MM.1S (cell line): ENCODE measurements at regions not wholly inside any gene's neighbourhood (a gene's known extent, or its start where the extent isn't known, plus 50 kb on each side); places are given as distances from the start of the nearest gene placed in this dataset.

Experiments
- DNase-seq: peaks from one replicate; pipeline ENCODE4 v3.0.0-alpha.2; 2015
- H2AFZ ChIP-seq: fragments of 300-600 bp; sonication (generic); 2 replicates; pipeline ENCODE4 v1.6.0; 2016; ENCODE audit warnings: antibody characterized with exemption, low read length
- H3F3A ChIP-seq: fragments of 300-600 bp; sonication (generic); 2 replicates; pipeline ENCODE4 v1.6.1; 2016; ENCODE audit warnings: mild to moderate bottlenecking, antibody characterized with exemption, low read length, moderate library complexity, mixed read lengths; ENCODE audit not compliant: insufficient read depth
- H3K27ac ChIP-seq: fragments of 300-600 bp; sonication (generic); 2 replicates; pipeline ENCODE4 v1.5.1; 2016; ENCODE audit warnings: mild to moderate bottlenecking, low read length
- H3K27me3 ChIP-seq: fragments of 300-600 bp; sonication (generic); replicated peaks from 2 replicates; pipeline ENCODE4 v1.6.0; 2016; ENCODE audit warnings: low read length; ENCODE audit not compliant: insufficient read depth
- H3K36me3 ChIP-seq: fragments of 300-600 bp; sonication (generic); replicated peaks from 2 replicates; pipeline ENCODE4 v1.6.1; 2016; ENCODE audit warnings: mild to moderate bottlenecking, low read length, mixed read lengths; ENCODE audit not compliant: insufficient read depth
- H3K4me1 ChIP-seq: fragments of 300-600 bp; sonication (generic); 2 replicates; pipeline ENCODE4 v1.6.1; 2016; ENCODE audit warnings: low read length, mixed read lengths
- H3K4me2 ChIP-seq: fragments of 300-600 bp; sonication (generic); 2 replicates; pipeline ENCODE4 v1.6.0; 2016; ENCODE audit warnings: low read depth, low read length
- H3K4me3 ChIP-seq: fragments of 300-600 bp; sonication (generic); 2 replicates; pipeline ENCODE4 v1.5.1; 2016; ENCODE audit warnings: low read length, mixed read lengths
- H3K79me2 ChIP-seq: fragments of 300-600 bp; sonication (generic); 2 replicates; pipeline ENCODE4 v1.6.1; 2016; ENCODE audit warnings: mixed run types, low read length, mixed read lengths
- H3K9ac ChIP-seq: fragments of 300-600 bp; sonication (generic); 2 replicates; pipeline ENCODE4 v1.6.1; 2016; ENCODE audit warnings: low read length, mixed read lengths
- H3K9me2 ChIP-seq: fragments of 300-600 bp; sonication (generic); replicated peaks from 2 replicates; pipeline ENCODE4 v1.6.1; 2016; ENCODE audit warnings: mild to moderate bottlenecking, low read length, mixed read lengths; ENCODE audit not compliant: insufficient read depth
- H3K9me3 ChIP-seq: fragments of 300-600 bp; sonication (generic); replicated peaks from 2 replicates; pipeline ENCODE4 v1.6.1; 2016; ENCODE audit warnings: mild to moderate bottlenecking, low read length, mixed read lengths; ENCODE audit not compliant: insufficient read depth
- H4K20me1 ChIP-seq: fragments of 300-600 bp; sonication (generic); 2 replicates; pipeline ENCODE4 v1.6.1; 2016; ENCODE audit warnings: mild to moderate bottlenecking, low read length, moderate library complexity, mixed read lengths; ENCODE audit not compliant: insufficient read depth
- CTCF ChIP-seq: fragments of 300-600 bp; sonication (generic); IDR thresholded peaks from 2 replicates; pipeline ENCODE4 v1.5.1; 2016; ENCODE audit warnings: antibody characterized with exemption, low read length, mixed read lengths
- EZH2 ChIP-seq: fragments of 300-600 bp; sonication (generic); optimal IDR thresholded peaks from 2 replicates; pipeline ENCODE3; 2017; ENCODE audit warnings: low read depth, mild to moderate bottlenecking, antibody characterized with exemption, low read length, mixed read lengths
- EZH2phosphoT487 ChIP-seq: fragments of 300-600 bp; sonication (generic); IDR thresholded peaks from 2 replicates; pipeline ENCODE4 v1.6.1; 2018; ENCODE audit warnings: antibody characterized with exemption, low read length

DNA sequence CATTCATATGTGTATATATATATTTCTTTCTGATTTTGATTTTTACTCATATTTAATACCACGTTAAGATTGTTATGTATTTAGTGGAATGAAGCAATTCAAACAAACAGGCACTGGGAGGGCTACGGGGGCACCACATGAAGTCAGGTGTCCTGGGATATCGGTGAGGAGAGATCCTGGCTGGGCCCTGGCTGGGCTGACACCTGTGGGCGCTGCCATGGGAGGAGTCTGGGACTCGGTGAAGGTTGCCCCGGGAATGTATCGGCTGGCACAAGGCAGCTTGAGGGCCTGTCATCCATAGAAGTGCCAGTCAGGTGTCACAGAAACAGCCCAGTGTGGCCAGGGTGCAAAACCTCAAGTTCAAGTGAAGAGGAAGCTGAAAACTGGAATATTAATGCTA is 766.9 kb upstream of the ARPP21 start:
- H3K9ac ChIP-seq: no peak overlapping the region
- no peak overlapping the region for H2AFZ ChIP-seq
- H3K36me3 ChIP-seq: no peaks in the 10 kb centered on the region
- TF ChIP-seq EZH2: no peak
- TF ChIP-seq CTCF: no peak
- TF ChIP-seq EZH2phosphoT487: no peak
- H3K4me3 ChIP-seq: no peak overlapping the region
- no peaks in the 10 kb centered on the region for H4K20me1 ChIP-seq
- H3K9me2 ChIP-seq: no peaks in the 10 kb centered on the region
- no peaks in the 10 kb centered on the region for H3K27me3 ChIP-seq
- no peaks in the 10 kb centered on the region for H3K4me1 ChIP-seq
- DNase-seq: no peak
- no peak overlapping the region for H3K27ac ChIP-seq
- no peaks in the 10 kb centered on the region for H3F3A ChIP-seq
- no peaks in the 10 kb centered on the region for H3K79me2 ChIP-seq
- no peaks in the 10 kb centered on the region for H3K9me3 ChIP-seq
- no peak overlapping the region for H3K4me2 ChIP-seq

GRCh38 chr3:34876997-34877396 is 762.3 kb upstream of the ARPP21 start:
- no peak for DNase-seq
- no peak overlapping the region for H3K4me2 ChIP-seq
- H3K4me3 ChIP-seq: no peak overlapping the region
- no peaks in the 10 kb centered on the region for H3F3A ChIP-seq
- H3K27me3 ChIP-seq: no peaks in the 10 kb centered on the region
- H3K4me1 ChIP-seq: no peaks in the 10 kb centered on the region
- H4K20me1 ChIP-seq: no peaks in the 10 kb centered on the region
- no peak overlapping the region for H2AFZ ChIP-seq
- H3K9me2 ChIP-seq: no peaks in the 10 kb centered on the region
- H3K9ac ChIP-seq: no peak overlapping the region
- TF ChIP-seq CTCF (no peak), EZH2 (no peak)
- H3K27ac ChIP-seq: no peak overlapping the region
- H3K9me3 ChIP-seq: no peaks in the 10 kb centered on the region
- H3K79me2 ChIP-seq: no peaks in the 10 kb centered on the region
- H3K36me3 ChIP-seq: no peaks in the 10 kb centered on the region

DNA sequence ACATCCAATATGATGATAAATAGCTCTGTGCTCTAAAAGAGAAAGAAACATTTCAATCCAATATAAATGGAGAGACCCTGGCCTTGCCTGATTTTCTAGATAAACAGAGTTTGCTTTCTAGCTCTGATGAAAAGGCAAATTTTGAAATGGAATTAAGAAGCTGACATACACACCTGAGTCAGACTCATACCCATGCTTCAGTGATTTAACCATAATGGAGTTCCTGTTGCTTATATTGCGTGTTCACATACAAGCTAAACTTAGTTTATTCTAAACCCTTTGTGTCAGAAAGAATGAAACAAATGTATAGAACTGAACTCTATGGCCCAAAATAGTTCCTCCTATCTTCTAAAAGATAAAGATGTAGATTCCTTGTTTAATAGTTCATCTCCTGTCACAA is 760.8 kb upstream of the ARPP21 start:
- no peak for DNase-seq
- Histone ChIP-seq H3K27me3 (no peaks in the 10 kb centered on the region), H4K20me1 (no peaks in the 10 kb centered on the region), H3K79me2 (no peaks in the 10 kb centered on the region), H2AFZ (no peak overlapping the region), H3K4me2 (no peak overlapping the region), H3K9me3 (no peaks in the 10 kb centered on the region), H3K9ac (no peak overlapping the region), H3K9me2 (no peaks in the 10 kb centered on the region), H3K4me3 (no peak overlapping the region), H3K4me1 (no peaks in the 10 kb centered on the region), H3K36me3 (no peaks in the 10 kb centered on the region), H3F3A (no peaks in the 10 kb centered on the region), H3K27ac (no peak overlapping the region)
- TF ChIP-seq EZH2 (no peak), EZH2phosphoT487 (no peak), CTCF (no peak)

DNA sequence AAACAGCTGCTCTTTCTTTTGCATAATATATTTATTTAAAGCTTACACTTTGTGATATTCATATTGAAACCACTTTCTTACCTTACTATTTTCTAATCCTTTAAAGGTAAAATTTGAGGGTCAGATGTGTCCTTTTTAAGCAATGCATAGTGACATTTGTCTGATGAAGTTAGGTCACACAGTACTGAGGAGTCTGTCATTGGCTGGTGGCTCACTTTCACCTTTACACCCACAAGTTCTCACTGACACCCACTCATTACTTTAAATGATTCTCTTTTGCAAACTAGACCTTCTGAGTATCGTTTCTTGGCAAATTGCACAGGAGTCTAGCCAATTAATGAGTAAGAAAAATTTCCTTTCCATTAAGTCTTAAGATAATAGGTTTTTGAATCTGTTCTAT is 758.3 kb upstream of the ARPP21 start:
- no peaks in the 10 kb centered on the region for H3K9me2 ChIP-seq
- no peaks in the 10 kb centered on the region for H3K36me3 ChIP-seq
- no peak overlapping the region for H3K4me3 ChIP-seq
- H2AFZ ChIP-seq: no peak overlapping the region
- H3K9ac ChIP-seq: no peak overlapping the region
- no peaks in the 10 kb centered on the region for H4K20me1 ChIP-seq
- no peaks in the 10 kb centered on the region for H3K9me3 ChIP-seq
- H3F3A ChIP-seq: no peaks in the 10 kb centered on the region
- no peak for TF ChIP-seq CTCF
- no peak for TF ChIP-seq EZH2
- no peak for TF ChIP-seq EZH2phosphoT487
- no peak for DNase-seq
- H3K27me3 ChIP-seq: no peaks in the 10 kb centered on the region
- H3K4me2 ChIP-seq: no peak overlapping the region
- no peaks in the 10 kb centered on the region for H3K79me2 ChIP-seq
- H3K4me1 ChIP-seq: no peaks in the 10 kb centered on the region
- no peak overlapping the region for H3K27ac ChIP-seq
